DMS 273 (cell line): ENCODE measurements at regions not wholly inside any gene's neighbourhood (a gene's known extent, or its start where the extent isn't known, plus 50 kb on each side); places are given as distances from the start of the nearest gene placed in this dataset.

Experiments used
- DNase-seq: peaks from one replicate; lab custom pipeline; 2025; ENCODE audit not compliant: unreplicated experiment; lab: John Stamatoyannopoulos, UW

DNA sequence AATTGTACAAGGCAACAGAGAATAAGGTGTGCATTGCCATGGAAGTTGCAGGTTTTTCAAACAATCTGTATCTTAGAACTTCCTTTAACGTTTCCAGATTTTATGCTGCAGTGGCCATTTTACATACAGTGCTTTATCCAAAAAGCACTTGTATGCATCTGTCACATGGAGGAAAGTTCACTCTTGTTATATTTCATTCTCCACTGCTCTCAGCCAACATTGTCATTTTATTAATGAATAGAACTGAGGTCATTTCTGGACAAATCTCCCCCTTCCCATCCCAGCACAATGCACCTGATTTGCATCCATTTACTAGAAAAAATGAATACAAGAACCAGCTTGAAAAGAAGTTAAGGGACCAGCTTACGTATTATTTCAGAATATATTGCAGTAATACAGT, 342.0 kb downstream of the USP25 start:
- DNase-seq: no peak

DNA sequence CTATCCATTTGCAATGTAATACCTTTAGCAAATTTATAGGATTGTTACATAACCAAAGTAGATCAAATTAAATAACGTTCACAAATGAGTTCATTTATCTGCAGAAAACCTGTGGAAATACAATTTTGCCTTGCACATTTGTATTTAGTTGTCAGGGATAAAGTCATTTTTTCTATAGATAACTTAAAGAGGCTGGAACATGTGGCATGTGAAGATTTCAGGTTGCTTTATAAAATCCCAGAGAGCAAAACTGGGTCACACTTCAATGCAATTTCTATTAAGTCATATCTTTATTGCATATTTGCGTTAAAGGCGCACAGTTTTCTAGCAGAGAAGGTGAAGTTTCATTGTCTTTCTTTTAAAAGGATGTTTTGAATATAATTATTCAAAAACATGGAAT, 342.4 kb downstream of the USP25 start:
- no peak for DNase-seq

DNA sequence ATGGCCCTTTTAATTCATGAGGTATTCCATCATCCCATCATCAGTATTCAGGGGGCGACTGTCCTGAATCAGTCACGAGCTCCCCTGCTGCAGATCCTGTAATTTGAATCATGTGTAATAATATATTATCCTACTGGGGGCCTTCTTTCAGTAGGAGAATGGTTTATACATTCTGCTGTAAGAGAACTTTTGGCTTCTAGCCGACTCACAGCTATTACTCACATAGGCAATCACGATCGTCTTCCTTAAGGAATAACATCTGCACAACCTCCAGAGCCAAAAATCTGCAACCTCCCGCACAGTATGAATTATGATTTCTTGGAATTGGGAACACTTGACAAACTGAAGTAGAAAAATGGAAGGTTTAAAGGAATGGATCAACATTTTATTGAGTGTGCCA, 343.0 kb downstream of the USP25 start:
- DNase-seq: peak; percentile 59

DNA sequence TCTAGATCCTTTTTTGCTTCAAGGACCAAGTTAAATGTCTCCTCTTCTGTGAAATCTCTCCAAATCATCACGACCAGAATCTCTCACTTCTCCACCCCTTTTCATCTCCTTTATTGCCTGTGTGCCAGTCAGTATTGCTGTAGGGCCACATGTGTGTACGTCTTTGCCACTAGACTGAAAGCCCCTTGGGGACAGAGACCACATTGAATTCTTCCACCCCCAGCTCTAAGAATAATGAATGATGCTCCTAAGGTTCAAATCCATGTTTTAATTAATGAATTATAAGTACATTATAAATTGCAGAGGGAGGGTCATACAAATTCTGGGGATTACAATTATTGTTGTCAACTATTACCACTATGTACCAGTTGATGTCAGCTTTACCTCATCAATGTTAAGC, 343.8 kb downstream of the USP25 start:
- no peak for DNase-seq

DNA sequence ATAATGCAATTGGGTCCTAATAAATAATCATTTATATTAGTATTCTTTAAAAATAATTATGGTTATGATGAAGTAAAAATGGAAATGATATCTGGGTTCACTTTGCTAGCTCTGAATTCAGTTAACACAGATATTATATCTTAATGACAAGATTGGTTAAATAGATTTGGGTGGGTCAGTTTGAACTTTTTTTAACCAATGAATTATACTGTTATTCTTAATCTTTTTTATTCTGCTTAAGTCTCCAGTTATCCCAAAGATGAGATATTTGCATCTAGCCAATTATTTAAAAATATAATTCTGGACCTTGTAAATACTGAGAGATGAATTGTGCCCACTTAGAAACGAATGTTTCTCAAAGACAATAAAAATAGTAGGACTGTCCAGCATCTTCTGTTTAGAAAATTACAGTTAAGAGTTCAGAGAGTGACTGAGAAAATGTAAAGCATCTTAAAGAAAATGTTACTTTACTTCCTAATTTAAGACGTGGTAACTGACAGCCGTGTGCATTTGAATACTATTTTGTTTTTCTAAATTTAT, 345.2 kb downstream of the USP25 start:
- no peak for DNase-seq

DNA sequence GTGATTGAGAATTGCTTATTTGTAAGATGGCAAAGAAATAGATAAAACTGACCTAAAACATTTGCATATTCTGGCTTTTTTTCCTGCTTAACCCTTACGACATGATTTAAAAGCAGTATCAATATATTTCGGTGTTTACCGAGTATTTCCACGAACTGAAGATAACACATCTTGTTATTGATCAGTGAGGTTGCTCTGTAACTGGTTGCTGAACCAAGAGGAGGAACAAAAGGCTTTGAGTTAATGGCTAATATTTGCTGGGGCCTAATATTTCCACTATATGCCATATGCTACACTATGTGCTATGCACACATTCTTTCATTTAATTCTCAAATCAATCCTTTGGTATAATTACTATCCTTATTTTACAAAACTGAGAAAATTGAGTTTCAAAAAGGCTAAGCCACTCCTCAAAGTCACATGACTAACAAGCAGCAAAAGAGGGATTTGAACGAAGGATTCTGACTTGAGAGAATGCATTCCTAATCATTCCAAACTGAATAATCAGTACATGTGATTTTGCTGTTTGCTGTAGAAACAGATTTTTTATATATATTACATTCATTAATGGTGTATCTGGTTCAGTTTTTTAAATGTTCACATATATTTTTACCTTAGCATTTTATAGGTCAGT, 346.0 kb downstream of the USP25 start:
- DNase-seq: no peak

DNA sequence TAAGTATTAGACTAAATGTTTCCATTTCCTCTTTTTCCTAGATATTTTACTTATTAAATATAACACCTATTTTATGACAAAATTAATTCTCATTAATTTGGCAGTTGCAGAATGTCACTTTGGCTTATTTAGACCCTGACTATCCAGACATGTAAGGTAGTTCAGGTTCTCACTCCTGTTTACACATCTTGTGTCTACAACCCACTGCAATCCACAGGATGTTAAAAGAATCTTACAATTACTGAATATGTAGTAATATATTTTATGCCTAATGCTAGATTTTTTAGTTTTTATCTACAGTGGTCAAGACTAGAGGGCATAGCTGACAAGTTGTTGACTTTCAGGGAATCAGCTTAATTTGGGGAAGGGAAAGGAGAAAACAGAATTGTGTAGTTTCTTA, 346.7 kb downstream of the USP25 start:
- DNase-seq: no peak

DNA sequence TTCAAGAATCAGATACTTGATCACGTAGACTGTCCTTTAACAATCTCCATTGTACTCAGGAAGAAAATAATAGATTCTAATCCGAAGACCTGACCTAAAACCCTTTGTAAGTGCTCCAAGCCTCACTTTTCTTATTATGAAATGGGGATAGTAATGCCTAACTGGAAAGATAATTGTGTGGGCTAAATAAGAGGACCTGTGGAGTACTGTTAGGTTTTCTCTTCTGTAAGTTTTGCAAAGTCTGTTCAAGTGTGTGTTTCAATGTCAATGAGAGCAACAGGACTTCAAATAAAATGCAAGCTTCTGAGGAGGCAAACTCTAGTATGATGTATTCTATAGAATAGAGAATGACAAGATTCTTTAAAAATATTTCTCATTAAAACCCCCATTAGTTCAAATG, 348.6 kb downstream of the USP25 start:
- DNase-seq: no peak

DNA sequence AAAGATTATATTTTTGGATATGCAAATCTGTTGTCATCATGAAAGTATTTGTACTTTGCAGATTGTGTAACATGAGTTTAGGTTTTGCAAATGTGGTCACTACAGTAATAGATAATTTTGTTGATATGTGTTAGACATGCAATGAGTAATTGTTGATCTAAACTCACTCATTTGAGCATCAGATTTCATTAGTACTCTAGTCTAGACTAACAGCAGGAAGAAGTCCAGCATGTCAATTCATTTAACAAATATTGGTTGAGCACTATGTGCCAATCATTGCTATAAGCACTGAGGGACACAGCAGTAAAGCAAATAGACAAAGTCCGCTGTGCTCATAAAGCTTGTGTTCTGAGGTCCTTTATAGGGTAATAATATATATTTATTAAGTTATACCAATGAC, 350.0 kb downstream of the USP25 start:
- no peak for DNase-seq

DNA sequence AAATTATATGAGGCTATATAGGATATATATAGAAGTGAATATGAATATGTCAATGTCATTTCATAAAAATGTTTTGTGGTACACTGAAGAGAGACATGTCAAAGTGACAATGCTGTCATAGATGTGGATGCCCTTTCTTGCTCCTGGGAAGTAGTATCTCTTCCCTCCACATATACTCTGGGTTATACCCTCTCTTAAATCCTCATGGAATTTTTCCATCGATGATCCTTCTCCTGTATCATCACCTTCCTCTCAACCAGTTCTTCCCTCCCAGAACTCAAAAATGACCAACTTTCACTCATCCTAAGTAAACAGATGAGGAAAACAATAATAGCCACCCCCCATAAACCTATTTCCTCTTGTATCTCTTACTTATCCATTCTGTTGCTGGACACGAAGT, 351.5 kb downstream of the USP25 start:
- DNase-seq: no peak

DNA sequence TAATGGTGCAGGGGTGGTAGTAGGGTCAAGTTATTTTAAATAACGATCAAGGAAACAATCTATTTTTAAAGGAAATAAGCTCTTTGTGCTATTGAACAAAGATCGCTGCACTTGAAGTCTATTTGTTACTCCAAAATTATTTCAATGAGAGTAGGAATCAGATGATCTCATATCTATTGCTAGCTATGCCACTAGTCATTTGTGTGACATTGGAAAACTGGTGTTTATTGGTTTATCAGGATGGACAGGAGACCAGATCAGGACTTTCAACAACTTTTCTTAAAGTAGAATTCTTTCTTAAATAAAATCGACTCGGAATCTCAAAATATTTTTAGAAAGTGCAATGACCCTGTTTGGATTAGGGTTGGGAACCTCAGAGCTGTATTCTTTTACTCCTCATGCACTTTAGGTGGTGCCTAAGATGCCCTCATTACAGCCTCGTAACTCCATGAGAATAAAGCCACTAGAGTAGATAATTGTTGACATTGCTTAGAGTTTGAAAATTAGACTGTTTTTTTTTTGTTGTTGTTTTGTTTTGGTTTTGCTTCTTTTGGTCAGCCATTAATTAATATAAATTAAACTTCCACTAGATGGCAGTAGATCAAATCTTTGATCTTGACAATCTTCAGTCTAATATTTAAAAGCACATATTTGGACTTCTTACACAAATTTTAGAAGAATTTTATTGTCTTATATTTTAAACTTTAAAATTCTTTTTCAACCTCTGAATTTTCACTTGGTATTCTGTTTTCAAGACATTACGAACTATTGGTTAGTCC, 352.4 kb downstream of the USP25 start:
- DNase-seq: peak; percentile 59

DNA sequence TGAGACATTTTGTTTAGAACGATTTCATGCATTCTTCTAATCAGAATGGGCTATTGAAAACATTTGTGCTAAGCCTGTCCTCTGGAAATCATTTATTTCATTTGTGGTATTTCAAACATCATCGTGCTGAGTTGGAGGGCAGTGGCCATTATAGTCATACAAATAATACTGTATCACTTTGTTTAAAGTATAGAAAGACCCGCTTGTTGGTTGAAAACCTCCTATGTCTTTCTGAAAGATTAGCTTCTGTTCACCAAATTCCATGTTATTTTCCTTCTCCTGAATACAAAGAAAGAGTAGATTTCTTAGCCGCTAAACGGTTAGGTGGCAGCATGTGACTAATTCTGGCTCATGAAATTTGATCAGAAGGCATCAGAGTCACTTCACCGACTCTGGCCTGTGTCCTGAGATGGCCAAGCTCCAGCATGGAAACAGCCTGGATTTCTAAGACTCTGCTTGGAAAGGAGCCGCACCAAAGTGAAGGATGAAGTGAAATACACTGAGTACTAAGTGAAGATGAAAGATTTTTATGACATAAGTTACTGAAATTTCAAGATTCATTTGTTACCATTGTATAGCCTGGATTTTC, 355.1 kb downstream of the USP25 start:
- no peak for DNase-seq

DNA sequence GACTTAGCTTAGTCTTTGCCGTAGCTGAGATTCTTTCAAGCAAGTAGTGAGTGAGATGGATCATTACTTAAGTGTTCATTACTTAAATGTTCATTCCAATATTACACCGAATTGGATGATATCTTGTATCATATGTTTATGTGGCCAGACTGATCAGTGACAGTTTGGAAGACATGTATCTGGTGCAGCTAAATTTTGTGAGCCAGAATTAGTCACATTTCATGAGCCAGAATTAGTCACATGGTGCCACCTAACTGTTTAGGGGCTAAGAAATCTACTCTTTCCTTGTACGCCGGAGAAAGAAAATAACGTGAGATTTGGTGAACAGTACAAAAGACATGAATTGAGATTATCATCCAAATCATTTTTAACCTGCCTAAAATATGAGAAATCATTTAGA, 355.6 kb downstream of the USP25 start:
- DNase-seq: no peak

DNA sequence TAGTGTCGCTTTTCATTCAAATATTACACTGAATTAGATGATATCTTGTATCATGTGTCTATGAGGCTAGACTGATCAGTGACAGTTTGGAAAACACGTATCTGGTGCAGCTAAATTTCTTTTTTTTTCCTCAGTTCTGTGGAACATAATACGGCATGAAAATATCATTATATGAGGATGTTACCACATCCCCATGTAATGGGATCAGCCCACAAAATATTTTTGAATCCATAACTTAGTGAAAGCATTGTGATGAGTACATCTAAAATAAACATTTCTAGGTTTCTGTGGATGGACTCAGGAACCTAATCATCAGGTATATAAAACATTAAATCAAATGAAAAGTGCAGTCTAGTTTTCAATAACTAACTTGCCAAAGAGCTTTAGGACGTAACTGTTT, 356.3 kb downstream of the USP25 start:
- no peak for DNase-seq

DNA sequence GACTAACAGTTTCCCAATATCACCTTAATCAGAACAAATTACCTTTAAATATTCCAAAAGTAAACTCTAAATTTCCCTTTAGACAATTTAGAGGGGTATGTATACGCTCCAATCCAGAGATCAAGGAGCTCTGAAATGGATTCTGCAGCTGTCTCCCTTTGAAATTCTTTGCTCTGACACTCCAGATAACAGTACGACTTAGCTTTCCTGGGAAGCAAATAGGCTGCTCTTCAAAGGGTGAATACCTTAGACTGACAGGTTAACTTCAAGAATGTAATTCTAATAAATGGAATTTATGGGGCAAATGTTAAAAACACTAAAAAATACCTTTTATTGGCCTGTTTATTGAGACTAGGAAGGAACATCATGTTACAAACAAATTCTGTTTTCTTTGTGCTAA, 357.2 kb downstream of the USP25 start:
- no peak for DNase-seq

DNA sequence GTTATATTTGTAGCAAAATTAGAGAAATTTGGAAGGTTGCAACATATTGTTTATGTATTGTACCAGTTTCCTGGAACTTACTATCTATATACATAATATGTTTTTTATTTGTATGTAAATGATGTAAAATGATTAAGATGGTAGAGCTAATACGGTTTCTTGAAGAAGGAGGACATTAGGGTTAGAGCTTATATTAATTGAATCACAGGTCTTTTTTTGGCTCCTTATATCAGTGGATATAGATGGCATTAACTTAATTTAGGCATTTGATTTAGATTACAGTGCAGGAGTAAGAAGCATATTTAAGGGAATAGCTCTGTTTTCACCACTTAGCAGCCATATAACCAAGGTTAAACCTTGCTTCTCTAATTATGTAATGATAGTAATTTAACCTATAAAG, 357.7 kb downstream of the USP25 start:
- DNase-seq: no peak

DNA sequence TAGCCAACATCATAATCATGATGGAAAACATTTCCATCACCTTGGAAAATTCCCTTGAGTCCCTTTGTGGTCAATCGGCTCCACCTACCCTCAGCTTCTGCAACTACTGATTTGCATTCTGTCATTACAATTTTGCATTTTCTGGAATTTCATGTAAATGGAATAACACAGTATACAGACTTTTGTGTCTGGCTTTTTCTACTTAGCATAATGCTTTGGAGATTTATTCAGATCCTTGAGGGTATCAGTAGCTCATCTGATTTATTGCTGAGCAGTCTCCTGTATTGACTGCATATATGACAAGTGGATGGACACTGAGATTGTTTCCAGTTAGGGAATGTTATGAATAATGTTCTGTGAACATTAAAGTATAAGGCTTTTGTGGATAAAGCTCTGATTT, 358.3 kb downstream of the USP25 start:
- DNase-seq: no peak

DNA sequence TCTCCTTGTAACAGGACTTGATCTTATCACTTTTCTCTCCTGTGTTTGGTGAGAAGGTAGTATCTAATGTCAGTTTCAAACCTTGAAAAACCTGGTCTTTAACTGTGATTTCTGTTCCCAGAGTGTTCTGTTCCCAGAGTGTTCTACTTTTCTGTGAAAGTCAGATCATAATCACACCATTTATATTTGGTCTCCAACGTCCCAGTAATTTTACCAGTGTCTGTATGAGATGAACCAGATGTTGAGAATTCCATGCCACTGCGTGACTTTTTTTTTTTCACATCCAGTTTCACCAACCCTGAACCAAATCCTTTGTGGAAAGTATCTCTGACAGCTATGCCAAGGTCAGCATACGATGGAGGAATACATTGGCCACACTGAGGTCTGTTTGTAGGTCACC, 365.2 kb downstream of the USP25 start:
- DNase-seq: no peak

DNA sequence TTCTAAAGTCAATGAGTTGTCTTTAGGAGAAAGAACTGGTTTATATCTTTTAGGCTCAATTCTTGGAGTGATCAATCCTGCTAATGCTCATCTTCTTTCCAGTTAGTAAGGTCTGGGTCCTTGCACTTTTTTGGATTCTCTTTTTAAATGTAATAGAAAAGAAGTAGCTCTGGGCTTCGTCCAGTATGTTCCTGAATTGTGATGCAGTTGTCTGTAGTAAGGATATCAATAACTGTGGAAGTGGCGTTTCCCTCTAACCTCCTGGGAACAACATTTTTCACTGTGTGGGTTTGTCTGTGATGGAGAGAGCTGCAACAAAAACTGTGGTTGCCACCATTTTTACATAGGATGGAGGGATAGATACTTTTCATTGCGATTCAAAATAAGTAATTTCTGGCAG, 367.2 kb downstream of the USP25 start:
- no peak for DNase-seq

DNA sequence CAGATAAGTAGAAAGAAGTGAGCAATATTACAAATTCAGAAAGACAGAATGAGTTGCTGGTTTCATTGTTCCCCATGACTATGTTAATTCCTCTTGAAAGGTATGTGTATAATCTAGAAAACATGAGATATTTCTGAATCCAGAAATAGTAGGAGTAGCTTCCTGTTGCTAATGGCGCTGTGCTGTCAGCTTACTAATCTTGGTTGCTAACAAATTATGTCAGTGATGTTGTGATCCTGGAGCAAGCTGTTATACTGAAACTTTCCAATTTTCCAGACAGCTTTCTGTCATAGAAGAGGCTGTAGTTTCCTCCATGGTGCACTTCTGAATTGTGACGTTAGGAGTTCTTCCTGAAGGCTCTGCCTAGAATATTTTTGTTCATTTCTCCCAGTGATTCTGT, 372.3 kb downstream of the USP25 start:
- DNase-seq: no peak

DNA sequence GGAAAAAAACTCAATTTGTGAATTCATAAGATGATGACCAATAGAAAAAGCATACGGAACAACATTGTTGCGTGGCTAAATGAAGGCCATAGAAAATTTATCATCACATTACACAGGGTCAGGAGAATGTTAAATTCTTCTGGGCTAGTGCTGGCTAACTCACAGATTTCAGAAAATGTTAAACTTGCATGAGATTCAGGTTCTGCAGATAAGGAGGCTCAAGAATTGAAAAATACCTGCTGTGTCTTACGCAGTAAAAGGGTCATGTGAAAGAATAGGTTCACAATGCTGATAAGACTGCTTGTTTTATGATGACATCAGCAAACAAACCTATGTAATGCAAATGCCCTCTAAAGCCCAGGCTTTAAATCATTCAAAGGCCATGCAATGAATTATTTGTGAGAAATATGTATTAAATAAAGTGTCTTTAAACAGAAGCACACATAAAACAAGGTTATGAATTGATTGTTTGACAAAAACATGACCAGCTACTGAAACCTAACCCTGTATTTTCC, 378.8 kb downstream of the USP25 start:
- DNase-seq: no peak

DNA sequence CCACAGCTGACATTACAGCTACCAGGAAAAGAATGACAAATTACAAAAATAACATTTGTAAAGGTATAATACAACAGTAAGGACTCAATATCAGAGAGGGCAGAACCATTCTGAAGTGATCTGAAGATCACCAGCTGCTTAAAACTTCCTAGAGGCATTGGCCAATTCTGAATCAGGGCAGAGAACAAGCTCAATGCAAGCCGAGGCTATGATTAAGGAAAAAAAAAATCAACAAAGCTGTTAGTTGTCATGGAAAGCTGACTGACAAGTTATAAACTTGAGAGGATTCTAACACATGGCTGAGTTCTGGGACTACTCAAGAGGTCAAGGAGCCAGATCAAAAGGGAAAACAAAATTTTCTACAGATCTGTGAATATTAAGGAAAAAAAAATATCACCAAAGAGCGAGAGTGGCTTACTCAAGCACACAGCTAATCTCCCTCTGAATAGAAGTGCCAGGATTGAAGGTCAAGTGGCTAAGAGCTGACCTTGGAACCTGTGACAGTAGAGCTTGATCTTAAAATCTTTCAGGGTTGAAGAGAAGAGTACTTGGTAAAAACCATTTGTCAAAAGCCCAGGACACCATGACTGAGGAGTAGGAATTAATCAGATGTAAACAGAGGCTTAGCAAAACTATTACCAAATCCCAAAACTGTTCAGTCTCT, 383.4 kb downstream of the USP25 start:
- no peak for DNase-seq
